ENCODE measurements at regions not wholly inside any gene's neighbourhood (a gene's known extent, or its start where the extent isn't known, plus 50 kb on each side); places are given as distances from the start of the nearest gene placed in this dataset.
"Not testable (repeated sequence)": the region's sequence is repeated elsewhere in the genome, so short reads cannot be mapped to it uniquely, and the experiment has no call there.

DNA sequence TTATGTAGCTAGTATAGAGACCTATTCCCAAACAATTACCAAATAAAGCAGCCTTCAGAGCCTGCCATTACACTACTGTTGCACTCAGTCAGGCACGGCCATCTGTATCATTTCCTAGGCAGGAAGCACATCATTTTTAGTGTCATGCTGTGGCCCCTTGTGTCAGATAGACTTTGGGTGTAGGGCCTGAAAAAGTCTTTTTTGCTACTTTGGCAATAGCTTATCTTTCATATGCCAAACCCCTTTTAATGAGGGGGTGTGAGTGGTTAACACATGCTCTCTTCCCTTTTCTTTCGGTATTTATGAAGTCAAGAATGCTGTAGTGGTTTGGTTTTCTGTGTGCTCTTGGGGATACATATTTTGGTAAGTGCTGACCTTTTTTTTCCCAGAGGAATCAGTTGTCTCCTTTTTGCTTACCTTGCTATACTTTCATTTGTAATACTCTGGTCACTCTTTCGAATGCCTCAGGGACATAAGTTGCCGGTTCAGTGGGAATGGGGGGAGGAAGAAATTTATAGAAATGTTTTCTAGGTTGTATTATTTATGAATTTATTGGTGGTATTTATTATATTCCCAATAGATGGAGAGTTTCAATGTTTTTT is 209.8 kb downstream of the CSNK1G3 start:
- DNase-seq, result no peak

DNA sequence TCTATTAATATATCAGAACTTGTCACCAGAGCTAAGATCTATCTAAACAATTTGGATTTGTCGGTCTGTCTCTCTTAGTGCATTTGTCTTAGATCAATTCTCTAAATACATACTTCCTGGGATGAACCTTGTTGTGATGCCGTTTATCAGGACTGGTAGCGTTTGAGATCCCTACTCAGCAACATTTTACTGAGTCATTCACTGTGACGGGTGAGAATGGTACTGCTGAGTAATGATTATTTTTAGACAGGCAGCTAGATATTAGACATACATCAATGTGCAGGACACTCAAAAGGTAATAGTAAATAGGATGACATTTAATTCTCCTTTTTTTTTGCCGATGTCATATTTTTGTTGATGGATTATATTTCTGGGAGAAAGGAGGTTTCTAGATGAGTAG is 209.0 kb downstream of the CSNK1G3 start:
- DNase-seq, result no peak

DNA sequence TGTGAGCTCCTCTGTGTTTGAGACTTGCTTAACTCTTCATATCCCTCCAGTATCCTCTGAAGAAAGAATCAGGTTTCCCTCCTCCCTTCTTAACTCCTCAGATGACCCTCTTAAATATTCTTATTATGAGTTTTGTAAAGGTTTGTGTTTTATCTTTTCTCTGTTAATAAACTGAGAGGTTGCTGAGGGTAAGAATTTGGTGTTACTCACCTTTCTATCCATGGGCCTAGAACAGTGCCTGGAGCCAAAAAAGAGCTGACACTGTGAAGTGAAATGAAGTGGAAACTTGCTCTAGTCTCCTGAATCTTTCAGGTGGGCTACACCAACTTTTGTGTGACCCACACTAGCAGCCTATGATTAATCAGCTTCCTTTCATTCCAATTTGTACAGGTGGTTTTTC is 208.4 kb downstream of the CSNK1G3 start:
- DNase-seq, result no peak

DNA sequence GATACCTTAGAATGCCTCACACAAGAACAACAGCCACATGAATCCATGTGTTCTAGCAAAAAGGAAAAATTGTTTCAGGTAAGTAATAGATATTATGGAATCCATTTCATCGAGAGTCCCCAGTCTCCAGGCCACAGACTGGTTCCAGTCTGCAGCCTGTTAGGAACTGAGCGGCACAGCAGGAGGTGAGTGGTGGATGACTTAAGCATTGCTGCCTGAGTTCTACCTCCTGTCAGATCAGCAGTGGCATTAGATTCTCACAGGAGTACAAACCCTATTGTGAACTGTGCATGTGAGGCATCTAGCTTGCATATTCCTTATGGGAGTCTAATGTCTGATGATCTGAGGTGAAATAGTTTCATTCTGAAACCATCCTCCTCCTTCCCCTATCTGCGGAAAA is 207.0 kb downstream of the CSNK1G3 start:
- no peak for DNase-seq

DNA sequence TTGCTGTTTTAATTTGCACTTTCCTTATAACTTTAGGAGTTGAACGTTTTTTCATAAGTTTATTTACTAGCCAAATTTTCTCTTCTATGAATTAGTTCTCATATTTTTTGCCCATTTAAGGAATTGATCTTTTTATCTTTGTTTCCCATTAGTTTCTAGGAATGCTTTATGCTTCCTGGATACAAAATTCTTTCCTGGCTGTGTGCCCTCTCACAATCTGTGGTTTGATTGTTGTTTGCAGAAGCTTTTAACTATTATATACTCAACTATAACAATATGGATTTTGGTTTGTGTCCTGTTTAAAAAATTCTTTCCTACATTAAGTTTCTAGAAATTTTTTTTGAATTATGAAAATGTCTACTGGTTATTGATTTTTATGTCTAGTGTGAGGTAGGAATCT is 206.3 kb downstream of the CSNK1G3 start:
- DNase-seq, result no peak

DNA sequence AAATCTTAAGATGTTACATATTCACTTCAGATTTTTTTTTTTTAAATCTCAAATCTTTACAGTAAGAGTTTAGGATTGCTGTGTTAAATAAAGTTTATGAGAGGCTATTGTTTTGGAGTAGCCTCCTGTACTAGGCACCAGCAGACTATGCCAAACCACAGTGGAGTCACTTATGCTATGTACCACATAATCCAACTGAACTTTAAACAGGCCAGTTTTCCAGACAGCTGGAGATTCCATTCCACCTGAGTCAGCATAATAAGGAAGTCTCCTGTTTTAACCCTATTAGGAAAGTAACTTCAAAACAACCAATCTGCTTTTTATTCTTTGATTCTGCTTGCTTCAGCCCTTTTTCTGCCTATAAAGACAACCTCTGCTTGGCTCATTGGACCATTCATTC is 205.2 kb downstream of the CSNK1G3 start:
- no peak for DNase-seq

DNA sequence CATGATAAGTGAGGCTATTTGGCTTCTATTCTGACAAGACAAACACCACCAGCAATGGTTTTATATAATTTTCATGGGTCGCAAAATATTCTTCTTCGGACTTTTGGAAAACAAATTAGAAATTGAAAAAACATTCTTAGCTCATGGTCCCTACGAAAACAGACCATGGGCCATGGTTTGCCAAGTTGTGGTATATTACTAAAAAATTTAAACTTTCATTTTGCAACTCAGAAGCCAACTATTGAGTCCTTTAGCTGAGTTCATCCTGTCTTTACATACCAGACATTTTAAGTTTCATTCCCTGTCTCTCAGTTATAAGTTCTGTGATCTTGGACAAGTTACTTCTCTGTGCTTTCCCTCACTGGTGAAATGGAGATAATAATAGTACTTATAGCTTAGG is 198.1 kb downstream of the CSNK1G3 start:
- no peak for DNase-seq

DNA sequence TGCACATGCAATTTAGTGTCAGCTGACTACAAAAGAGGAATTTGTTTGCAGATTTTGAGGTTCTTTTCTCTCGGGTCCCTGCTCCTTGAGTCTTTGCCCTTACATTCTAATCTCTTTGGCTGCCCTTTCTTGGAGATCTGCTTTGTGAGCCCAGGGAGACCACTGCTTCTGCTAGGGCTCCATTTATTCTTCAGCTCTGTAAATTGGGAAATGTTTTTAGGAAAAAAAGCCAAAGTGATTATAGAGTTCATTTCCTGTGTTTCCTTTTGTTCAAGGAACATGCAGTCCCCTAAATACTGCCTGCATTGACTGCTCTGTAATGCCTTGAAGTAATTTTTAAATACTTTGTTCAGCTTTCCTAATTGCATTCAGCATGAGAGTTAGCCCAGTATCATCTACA is 197.4 kb downstream of the CSNK1G3 start:
- no peak for DNase-seq

DNA sequence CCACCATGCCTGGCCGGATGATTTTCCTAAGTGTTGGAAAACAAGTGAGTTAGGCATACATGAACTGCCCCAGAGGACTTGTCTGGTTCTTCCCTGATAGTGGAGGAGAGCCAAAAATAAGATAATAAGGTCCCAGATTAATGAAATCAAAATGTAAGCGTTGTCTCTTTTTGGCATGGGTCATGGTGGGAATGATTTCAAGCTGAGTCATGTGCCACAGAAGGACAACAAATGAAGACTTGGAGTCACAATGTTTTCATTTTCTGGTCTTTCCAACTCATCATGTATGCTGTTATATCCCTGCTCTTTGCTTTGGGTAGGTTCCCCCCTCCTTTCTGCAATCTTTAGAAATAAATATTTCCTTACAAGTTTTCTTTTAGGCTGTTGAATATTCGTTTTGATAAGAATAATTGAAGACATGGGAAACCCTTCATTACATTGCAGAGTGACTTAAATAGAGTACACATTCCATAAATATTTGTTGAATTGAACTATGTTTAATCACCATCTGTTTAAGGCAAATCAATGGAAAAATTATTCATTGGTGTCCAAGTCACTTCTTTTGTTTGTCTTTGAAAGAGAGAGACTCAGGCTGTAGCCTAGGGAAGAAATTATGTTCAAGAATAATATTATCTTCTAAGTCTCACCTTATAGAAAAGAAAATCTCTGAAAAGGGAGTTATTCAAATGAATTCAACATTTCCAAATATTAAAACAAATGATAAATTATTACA is 196.3 kb downstream of the CSNK1G3 start:
- no peak for DNase-seq

DNA sequence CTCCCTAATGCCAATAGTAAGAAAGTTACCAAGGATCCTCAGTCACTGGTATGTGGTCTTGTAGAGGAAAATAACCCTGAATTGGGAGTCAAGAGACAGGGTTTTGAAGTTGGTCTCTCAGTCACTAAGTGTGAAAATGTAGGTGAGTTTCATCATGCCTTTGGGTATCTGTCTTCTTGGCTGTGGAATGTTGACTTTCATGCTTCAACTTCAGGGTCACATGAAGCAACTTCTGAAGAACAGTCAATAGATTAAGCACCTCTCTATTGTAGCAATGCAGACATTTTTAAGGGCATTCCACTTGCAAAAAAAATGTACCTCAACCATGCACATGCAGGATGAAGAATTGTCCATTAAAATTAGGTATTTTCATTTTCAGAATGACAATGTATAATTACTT is 194.6 kb downstream of the CSNK1G3 start:
- no peak for DNase-seq

DNA sequence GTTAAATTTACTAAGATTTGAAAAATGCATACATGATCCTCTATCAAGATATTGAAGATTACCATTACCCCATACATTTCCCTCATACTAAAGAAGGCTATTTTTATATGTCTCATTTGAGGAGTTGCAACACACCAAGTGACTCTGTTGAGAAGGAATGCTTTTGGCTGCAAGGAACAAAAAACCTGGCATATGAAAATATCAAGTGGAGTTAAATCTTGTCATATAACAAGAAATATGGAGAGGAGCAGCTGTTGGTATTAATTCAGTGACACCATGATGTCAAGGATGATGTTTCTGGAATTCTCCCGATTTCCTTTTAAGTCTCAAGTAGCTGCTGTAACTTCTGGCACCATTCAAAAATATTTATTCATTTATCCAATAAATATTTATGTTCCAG is 193.8 kb downstream of the CSNK1G3 start:
- no peak for DNase-seq

DNA sequence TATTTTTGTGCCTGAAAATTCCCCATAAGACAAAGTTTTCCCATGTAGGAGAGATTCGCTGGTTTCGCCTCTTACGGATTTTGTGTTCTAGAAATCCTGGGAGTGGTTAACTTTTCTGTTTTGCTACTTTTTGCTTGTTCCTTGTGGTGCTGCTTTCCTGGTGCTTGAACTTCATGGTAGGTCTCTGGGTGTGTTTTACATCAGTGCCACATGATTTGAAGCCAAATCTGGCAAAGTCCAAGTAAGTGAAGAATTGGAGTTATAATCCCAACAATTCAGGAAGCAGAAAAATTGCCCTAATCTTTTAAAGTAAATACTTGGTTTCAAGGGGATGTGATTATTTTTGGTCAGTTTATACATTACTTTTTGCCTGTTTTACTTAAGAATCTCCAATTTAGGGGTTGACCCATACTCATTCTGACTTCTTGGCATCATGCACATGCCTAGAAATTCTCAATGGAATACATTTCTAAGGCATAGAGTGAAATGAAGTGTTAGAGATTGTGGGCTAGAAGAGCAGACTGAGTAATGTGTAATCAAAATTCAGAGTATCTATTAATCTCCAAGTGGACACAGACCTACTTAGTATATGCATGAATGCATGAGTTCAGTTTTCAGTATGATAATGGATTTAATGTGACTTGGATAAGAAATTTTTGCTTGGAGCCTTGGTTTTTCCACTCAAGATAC is 189.7 kb downstream of the CSNK1G3 start:
- no peak for DNase-seq

DNA sequence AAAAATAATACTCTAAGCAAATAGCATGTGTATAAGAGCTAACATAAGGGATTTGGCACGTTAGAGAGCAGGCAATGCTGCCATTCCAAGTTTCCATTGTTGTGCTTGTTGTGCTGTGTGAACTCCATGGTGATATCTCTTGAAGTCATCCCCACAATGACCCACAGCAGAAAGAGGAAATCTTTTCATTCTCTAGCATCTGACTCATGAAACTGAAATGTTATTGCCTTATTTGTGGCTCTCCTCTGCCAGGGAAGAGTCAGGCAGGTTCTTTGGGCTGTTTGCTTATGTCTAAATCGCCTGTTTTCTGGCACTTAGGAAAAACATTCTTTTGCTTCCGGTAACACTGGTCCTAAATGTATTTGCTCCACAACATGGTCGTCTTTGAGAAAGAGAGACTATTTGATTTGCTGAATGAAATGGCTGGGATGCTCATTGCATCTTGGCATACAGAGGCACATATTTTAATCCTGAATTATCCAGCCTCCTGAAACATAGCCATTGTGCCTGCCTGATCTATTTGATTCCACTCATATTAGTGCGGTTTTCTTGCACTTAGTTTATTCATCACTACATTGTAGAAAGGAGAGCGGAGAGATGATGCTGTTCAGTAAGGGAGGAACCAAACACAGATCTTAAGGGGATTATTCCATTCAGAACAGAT is 188.8 kb downstream of the CSNK1G3 start:
- DNase-seq, result no peak

DNA sequence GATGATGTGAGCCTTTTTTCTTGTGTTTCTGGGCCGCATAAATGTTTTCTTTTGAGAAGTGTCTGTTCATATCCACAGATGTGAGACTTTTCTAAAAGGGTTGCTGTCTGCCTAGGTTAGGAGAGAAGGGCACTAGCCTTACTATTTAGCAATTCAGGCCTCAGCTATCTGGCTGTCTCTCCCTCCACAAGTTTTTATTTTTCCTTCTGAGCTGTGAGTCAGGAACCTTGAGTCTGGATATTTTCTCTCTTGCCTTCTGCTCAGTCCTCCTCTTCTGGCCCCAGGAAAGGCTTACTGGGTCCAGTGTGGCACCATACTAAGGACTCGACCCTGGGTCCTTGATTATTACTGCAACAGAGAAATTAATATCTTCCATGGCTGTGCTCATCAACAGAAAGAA is 187.6 kb downstream of the CSNK1G3 start:
- no peak for DNase-seq

DNA sequence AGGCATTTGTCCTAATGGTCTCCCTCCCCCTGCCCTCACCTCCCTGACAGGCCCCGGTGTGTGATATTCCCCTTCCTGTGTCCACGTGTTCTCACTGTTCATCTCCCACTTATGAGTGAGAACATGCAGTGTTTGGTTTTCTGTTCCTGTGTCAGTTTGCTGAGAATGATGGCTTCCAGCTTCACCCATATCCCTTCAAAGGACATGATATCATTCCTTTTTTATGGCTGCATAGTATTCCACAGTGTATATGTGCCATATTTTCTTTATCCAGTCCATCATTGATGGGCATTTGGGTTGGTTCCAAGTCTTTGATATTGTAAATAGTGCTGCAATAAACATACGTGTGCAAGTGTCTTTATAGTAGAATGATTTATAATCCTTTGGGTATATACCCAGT is 187.0 kb downstream of the CSNK1G3 start:
- DNase-seq, result not testable (repeated sequence)

DNA sequence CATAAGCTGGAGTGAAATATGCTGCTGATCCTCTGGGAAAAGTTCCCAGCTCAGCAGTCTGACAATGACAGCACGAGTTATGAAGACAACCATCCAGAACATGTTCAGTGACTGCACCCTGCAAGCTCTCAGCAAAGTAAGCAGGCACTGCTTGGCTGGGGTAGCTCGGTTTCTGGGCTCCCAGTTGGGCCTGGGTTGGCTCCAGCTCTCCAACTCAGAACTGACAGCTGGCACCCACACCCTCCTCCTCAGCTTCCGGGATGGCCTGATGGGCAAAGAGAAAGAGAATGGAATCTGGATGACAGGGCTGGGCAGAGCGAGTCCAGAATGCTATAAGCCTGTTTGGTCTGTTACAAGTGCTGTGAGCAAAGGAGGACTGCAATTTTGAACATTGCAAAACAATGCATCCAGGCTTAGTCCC is 185.0 kb downstream of the CSNK1G3 start:
- no peak for DNase-seq

DNA sequence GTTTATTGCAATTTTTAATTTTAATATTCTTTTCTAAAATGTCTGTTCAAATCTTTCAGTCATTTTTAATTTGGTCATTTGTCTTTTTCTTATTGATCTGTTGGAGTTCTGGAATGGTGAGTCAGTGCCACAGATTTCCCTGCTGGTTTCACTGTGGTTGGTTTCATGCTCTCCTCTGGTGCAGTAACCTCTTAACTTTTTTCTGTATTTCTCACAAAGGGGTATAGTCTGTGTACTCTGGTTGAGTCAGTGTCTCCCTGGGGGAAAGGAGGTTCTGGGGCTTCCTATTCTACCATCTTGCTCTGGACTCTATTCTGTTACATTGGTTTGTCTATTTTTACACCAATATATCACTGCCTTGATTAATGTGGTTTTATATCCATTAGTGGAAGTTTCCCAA is 178.8 kb downstream of the CSNK1G3 start:
- DNase-seq, result no peak

DNA sequence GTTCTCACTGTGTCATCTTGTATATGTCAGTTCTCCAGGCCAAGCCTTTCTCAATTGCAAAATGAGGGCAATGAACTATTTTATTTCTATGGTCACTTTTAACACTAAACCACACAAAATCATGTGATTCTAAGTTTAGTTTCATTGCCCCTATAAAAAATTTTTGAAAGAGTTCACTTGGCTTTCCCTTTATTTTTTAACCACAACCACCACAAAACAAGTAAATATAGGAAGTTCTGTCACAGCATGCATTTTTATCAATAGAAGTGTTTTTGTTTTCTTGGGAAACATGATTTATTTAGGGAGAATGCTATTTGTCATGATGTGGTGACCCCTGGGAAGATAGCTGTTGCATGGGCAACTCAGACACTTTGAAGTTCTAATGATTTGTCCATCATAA is 169.1 kb downstream of the CSNK1G3 start:
- DNase-seq, result no peak

DNA sequence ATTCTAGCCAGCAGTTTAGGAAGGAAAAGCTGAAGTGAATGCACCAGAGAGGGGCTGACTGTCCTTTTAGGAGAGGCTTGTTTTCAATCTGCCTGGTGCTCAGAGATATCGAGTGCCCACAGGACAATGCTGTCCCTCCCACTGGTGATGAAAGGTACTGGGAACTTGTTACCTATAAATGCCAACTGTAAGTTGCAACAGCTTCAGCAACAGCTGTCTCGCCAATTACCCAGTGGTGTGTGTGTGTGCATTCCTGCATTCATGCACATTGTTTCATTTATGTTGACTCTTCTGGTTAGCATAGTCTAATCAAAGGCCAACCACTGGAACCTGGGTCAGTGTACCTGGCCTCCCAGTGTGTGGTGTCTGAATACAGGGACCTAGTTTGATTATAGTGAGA is 161.1 kb downstream of the CSNK1G3 start:
- no peak for DNase-seq

DNA sequence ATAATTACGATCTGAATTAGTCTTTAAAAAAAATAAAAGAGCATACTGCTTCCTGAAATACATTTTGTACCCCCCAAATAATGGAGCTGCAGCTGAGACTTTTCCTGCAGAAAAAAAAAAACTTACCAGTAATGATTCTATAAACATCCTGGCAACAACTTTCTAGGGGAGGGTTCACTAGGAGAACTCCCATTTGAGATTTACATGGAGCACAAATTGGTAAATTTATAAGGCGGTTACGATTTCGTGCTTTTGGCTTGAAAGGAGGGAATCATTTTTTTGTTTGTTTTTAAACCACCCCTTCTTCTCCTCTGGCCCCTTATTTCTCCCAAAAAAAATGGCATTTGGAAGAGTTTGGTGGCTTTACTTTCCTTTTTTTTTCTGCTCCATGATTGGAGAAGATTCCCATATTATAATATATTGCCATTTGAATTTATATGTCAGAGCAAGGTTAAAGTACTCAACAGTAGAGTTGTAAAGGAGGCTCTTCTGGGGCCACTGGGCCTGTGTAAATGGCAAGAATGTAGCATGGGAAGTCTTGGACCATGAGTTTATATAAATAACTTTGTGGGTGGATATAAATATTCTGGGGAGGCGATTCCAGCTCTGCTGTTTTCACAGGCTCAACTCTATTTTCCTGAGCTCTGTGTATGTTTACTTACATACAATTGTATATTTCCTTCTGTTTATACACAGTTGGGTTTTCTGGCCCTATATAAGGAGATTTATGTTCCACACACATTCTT is 159.9 kb downstream of the CSNK1G3 start:
- no peak for DNase-seq

DNA sequence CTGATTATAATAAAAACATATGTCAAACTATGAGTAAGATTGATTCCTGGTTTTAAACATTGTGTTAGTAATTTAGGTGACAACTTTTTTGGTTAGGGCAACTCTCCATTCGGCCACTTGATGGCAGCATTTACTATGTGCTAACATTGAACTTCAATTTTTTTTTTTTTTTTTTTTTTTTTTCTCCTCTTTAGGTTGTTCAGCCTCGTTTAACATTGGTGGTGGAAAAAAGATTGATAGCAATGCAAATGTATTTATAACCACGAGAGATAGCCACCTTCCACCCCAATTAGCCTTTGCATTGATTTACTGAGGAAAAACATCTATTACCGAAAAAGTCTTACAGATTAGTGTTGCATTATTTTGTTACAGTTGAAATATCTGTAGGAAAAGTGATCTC is 159.1 kb downstream of the CSNK1G3 start:
- DNase-seq, result peak in 1 of 2 experiments; percentile 27
